Skeletal muscle cell (primary cell): ENCODE measurements at regions not wholly inside any gene's neighbourhood (a gene's known extent, or its start where the extent isn't known, plus 50 kb on each side); places are given as distances from the start of the nearest gene placed in this dataset.
"Not testable (repeated sequence)": the region's sequence is repeated elsewhere in the genome, so short reads cannot be mapped to it uniquely, and the experiment has no call there.

Experiments used
- DNase-seq: peaks from one replicate; pipeline ENCODE4 v3.0.0-alpha.2; 2010; ENCODE audit warnings: low read depth
- H3K4me3 ChIP-seq: 2 replicates; pipeline ENCODE4 v1.5.1; 2011; ENCODE audit warnings: low read depth, mild to moderate bottlenecking, control low read depth, low read length, moderate library complexity

DNA sequence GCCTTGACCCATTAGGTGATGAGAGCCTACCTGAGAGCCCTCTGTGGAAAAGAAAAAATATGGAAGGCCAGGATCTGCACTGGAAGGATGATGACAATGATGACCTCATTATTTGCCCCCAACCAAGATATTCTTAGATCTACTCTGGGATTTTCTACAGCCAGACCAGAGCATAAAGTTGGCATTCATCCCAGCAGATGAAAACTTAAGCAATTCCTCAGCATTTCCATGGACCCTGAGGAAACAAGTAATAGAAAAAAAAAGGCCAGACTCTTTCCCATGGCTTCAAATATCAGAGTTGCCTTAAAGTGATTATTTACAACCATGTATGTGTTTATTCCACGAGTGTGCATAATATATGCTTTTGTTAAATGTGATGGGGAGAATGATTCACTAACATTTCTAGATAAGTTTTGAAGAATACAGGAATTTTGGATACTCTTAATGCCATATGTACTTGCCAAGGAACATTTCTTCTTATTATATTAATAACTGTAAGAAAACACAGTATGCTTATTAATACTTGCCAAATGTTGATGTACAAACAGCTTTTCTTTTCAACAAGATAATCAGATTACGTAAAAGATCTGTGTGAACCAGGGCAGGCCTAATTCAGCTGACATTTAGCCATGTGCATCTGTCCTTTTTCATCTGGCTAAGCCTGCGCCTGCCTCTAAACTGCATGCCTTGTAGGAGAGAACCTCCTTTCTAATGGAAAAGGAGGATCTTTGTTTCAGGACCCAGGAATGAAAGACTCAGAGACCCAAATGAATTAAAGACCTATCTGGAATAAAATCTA is 94.8 kb downstream of the ARRDC3 start:
- peak; percentile 90 for DNase-seq
- H3K4me3 ChIP-seq = no peak overlapping the region

DNA sequence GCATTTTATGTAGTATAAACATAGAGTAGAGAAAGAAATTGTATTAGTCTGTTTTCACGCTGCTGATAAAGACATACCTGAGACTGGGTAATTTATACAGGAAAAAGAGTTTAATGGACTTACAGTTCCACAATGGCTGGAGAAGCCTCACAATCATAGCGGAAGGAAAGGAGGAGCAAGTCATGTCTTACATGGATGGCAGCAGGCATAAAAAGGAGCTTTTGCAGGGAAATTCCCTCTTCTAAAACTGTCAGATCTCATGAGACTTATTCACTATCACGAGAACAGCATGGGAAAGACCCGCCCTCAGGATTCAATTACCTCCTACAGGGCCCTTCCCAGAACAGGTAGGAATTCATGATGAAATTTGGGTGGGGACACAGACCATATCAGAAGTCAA is 98.1 kb downstream of the ARRDC3 start:
- not testable (repeated sequence) for DNase-seq, H3K4me3 ChIP-seq

DNA sequence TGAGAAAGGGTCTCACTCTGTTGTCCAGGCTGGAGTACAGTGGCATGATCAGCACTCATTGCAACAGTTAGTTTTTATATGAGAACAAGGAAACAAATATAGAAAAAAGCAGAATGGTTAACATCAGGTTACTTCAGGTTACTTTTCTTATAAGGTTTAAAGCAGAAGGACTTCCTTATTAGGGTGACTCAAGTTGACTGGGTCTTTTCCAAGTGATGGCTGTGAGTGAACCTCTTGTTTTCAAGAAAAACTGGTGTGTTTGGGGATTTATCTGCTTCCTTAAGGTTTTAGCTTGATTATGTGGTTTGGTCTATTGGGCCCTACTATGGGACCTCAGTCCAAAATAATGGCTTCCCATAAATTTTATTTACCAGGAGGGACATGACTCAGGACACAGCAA is 99.2 kb downstream of the ARRDC3 start:
- H3K4me3 ChIP-seq = no peak overlapping the region
- peak; percentile 89 for DNase-seq

DNA sequence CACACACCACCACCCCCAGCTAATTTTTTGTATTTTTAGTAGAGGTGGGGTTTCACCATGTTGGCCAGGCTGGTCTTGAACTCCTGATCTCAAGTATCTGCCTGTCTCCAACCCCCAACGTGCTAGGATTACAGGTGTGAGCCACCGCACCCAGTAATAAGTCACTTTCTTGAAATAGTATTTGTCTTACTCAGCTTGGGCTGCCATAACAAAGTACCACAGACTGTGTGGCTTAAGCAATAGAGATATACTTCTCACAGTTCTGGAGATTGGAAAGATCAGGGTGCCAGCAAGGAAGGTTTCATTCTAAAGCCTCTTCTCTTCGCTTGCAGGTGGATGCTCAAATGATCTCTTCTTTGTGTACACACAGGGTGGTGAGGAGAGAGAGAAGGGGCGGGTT is 99.8 kb downstream of the ARRDC3 start:
- DNase-seq = no peak
- H3K4me3 ChIP-seq = no peak overlapping the region

DNA sequence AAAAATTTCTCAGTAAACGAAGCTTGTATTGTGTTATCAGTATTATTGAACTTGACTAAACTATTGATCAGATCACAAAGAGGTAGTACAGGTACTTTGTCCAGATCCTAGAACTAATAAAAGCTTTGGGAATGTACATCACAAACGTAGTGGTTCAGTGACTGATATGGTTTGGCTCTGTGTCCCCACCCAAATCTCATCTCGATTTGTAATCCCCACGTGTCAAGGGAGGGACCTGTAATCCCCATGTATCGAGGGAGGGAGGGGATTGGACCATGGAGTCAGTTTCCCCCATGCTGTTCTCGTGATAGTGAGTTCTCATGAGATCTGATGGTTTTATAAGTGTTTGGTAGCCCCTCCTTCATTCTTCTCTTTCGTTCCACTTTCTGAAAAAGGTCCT is 100.9 kb downstream of the ARRDC3 start:
- DNase-seq = no peak
- no peak overlapping the region for H3K4me3 ChIP-seq

DNA sequence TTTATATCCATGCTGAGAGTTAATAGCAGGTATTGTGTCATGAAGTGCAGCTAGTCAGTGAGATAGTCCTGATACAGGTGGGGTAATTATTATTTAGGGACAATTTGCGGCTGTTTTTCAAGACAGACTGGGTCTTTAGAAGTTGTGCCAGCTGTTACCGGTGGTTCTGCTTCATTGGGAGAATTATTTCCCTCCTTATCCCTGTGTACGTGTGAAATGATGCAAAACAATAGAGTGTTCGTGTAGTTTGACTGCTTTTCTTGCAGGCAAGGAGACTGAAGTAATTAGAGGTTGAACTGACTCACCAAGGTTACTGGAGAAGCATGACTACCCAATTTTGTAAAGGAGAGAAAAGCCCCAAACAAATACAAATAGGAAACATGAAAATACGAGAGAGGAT is 101.7 kb downstream of the ARRDC3 start:
- H3K4me3 ChIP-seq = peak overlapping the region; percentile 3
- peak; percentile 83 for DNase-seq

DNA sequence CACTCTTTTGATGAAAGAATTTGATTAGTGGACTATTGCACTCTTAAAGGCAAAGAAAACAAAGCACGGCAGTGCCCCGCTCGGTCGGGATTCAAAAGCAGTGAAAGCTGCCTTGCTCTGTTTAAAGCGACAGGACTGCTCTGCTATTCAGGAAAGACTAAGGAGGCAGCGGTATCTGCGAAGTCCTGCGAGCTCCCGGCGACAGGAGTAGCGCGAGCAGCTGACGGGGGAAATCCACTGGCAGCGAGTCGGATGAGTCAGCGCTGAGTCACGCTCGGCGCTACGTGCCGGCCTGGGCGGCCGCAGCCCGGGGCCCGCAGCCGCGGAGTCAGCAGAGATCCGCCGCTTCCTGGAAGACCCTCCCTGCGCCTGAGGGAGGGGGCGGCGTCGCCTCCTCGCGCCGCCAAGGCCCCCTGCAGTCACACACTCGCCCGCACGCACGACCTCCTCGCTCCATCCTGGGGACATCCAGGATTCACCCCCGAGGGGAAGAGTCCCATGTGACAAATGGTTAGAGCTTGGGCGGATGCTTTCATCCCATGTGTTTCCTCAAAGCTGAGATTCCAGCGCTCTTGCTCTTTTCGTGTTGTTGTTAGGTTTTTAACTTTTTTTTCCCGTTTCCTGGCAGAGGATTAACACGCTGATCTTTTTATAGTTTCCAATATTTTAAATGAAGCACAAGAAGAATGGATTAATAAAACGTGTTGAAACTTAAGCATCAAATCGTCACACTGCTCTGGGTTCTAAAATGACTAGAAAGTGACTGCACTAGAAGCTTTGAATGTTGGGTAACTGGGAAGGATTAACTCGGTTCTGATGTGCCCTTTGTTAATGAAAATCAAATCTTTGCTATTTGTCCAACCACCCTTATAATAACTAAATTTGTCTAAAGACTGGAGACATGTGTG is 102.5 kb downstream of the ARRDC3 start:
- peak overlapping the region; percentile 42 for H3K4me3 ChIP-seq
- DNase-seq = peak; percentile 96

DNA sequence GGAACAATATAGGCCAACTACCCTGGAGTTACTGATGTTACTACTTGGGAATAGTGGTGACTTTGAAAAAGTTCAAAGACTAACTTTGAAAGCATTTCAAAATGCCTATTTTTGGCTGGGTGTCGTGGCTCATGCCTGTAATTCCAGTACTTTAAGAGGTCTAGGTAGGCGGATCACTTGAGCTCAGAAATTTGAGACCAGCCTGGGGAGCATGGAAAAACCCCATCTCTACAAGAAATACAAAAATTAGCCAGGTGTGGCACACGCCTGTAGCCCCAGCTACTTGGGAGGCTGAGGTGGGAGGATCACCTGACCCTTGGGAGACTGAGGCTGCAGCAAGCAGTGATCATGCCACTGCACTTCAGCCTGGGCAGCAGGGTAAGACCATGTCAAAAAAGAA is 105.3 kb downstream of the ARRDC3 start:
- H3K4me3 ChIP-seq = no peak overlapping the region
- DNase-seq = no peak

DNA sequence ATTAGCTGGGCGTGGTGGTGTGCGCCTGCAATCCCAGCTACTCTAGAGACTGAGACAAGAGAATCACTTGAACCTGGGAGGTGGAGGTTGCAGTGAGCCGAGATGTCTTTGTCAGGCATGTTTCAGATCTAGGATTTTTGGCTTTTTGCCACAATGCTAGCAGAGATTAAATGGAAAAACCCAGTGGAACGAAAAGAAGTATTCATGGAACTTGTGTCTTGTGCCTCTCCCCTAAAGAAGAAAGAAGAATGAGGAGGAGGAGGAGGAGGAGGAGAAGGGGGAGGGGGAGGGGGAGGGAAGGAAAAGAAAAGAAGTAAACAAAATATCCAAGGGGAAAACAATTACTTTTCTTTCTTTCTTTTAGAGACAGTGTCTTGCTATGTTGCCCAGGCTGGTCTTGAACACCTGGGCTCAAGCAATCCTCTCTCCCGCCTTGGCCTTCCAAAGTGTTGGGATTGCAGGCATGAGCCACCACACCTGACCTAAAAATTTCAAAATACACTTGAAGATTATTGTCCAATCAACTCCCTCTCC is 106.0 kb downstream of the ARRDC3 start:
- DNase-seq = no peak
- H3K4me3 ChIP-seq = no peak overlapping the region

DNA sequence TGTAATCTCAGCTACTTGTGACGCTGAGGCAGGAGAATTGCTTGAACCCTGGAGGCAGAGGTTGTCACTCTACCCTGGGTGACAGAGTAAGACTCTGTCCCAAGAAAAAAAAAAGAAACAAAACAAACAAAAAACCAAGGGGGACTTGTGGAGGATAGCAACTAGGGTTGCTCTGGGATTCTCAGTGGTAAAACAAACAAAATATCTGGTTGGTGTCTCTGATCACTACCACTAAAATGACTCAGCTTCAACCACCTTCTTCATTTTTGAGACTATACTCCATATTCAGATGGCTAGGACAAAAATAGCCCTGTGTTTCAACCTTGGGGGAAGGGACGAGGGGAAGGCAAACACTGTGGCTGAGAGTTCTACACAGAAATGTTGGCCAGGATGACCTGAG is 110.3 kb downstream of the ARRDC3 start:
- no peak for DNase-seq

DNA sequence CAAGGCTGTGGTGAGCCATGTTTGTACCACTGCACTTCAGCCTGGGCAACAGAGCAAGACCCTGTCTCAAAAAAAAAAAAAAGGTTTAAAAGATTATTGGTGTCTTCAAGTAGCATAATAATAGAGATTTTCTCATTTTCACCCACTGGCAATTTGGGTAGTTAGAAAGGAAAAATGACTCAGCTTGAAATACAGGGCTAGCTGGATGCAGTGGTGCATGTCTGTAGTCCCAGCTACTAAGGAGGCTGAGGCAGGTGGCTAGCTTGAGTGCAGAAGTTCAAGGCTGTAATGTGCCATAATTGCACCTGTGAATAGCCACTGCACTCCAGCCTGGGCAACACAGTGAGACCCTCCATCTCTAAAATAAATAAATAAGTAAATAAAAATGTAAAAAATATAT is 111.1 kb downstream of the ARRDC3 start:
- DNase-seq = no peak
- no peak overlapping the region for H3K4me3 ChIP-seq

More for the DNA sequence above, 110.3 kb downstream of the ARRDC3 start:
- H3K4me3 ChIP-seq = no peak overlapping the region

DNA sequence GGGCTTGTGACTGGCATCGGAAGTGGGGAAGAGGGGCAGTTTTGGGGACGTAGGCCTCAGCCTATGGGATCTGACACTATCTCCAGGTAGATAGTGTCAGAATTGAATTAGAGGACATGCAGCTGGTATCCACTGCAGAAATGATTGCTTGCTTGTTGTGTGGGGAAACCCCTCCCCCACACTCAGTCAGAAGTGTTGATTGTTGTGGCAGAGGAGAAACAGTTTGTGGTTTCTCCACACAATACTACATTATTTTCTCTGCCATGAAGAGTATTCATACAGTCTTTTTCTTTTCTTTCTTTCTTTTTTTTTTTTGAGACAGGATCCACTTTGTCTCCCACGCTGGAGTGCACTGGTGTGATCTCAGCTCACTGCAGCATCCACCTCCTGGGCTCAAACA is 113.9 kb downstream of the ARRDC3 start:
- DNase-seq = no peak

DNA sequence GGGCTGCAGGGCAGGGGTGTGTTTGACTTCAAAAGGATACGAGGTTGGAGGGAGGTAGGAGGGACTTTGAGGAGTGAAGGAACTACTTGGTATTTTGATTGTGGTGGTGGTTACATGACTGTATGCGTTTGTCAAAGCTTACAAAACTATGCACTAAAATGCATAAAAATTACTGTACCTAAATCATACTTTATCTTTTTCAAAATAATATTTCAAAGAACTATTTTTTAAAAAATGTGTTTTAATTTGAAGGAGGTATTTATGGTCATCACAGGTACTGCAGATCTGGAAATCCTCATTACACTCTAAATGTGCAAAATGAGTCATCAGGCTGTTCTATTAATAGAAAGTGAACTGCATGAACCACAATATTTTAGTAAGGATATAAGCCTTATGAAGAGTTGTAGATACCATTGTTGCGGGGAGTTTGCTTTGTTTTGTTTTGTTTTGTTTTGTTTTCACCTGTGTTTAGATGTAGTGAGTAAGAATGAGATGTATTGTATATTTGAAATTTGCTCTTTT is 116.9 kb downstream of the ARRDC3 start:
- H3K4me3 ChIP-seq = no peak overlapping the region
- no peak for DNase-seq

More for the DNA sequence above, 113.9 kb downstream of the ARRDC3 start:
- H3K4me3 ChIP-seq = no peak overlapping the region

DNA sequence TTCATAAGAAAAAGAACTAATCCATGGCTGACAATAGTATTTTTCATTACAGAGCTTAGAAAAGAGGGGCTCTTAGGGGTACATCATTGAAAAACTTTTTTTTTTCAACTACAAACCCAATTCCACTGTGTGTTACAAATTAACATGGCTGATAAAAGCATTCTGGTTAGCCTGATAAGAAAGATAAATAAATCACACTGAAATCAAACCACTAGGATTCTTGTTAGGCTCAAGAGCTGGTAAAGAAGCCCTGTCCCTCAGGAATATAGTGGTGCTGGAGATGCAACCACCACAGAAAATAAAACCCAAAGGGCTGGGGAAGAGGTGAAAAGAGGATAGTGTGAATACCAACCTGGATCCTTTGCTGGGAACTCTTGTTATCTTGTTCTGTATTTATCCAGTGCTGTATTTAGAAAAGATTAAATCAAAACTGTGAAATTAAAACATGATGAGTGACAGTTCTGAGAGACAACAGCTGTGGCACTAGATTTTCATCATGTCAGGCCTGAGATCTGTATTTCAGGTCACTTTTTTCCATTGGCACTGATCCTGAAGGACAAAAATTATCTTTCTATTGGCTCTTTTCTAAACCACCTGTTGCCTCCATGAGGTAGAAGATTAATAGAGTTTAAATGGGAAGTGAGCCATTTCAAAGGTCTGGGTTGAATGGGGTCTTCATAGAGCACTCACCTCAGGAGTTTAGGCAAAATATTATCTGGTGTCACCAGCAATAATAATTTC is 118.6 kb downstream of the ARRDC3 start:
- no peak for DNase-seq

DNA sequence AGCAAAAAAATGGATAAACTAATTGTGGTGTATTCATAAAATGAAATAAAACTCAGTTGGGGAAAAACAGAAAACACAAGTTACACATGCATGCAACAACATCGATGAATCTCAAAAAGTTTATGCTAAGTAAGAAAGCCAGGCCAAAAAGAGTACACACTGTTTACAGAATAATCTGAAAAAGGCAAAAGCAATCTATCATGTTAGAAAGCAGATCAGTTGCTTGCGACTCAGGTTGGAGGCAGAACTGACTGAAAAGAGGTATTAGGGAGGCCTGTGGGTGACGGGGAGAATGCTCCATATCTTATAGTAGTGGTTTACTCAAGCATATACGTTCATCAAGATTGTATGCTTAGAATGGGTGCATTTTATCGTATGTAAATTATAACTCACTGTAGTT is 119.2 kb downstream of the ARRDC3 start:
- no peak for DNase-seq
- H3K4me3 ChIP-seq = no peak overlapping the region

More for the DNA sequence above, 118.6 kb downstream of the ARRDC3 start:
- no peak overlapping the region for H3K4me3 ChIP-seq

DNA sequence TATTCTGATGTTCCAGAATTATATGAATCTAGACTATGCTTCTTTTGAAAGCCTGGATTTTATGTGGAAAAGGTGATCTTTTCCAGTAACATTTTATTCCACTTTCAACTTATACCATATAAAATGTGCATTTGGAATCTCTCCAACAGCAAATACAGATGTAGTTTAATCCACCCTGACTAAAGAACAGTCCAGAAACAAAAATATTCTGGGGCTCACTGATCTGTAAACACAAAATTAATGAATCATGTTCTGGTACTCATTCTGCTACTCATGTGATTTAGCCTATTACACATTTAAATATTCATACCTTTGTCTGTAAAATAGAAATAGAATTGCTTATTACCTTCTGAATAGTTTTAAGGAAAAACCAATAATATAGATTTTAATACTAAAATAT is 125.8 kb downstream of the ARRDC3 start:
- no peak for DNase-seq
- no peak overlapping the region for H3K4me3 ChIP-seq

DNA sequence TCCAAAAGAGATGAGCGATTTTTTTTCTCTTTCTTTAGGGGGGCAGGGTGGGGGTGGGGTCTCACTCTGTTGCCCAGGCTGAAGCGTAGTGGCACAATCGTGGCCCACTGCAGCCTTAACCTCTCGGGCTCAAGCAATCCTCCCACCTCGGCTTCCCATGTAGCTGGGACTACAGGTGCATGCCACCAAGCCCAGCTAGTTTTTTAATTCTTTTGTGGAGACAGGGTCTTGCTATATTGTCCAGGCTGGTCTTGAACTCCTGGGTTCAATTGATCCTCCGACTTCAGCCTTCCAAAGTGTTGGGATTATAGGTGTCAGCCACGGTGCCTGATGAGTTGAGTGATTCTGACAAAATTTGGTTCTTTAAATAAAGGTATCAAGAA is 127.0 kb downstream of the ARRDC3 start:
- no peak for DNase-seq
- no peak overlapping the region for H3K4me3 ChIP-seq

DNA sequence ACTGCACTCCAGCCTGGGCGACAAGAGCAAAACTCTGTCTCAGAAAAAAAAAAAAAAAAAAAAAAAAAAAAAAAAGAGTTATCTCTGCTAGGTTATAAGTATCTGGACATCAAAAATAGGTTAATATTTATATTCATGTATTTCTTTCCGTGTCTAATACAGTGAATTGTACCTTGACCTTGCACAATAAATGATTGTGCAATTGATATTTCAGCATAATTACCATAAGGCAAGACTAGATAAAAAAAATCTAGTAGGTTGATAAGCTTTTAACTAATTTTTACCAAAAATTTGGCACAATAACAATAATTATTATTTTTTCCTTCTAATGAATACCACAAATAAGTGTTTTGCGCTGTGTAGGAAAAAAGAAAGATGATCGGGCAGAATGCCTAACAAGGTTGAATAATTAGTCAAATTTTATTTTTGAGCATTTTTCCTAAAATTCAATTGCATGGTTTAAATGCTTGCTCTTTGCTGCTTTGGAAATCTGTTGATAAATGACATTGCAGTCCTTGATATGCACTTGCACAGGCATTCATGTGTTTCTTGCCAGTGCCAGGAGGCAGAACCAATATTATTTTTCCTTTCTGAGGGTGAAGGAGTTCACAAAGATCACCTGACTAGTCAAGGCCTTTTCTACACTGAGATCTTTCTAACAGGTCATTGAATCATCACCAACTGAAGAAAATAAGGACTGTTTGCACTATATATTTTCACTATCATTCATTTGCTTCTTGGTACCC is 127.5 kb downstream of the ARRDC3 start:
- DNase-seq = no peak
- H3K4me3 ChIP-seq = no peak overlapping the region

DNA sequence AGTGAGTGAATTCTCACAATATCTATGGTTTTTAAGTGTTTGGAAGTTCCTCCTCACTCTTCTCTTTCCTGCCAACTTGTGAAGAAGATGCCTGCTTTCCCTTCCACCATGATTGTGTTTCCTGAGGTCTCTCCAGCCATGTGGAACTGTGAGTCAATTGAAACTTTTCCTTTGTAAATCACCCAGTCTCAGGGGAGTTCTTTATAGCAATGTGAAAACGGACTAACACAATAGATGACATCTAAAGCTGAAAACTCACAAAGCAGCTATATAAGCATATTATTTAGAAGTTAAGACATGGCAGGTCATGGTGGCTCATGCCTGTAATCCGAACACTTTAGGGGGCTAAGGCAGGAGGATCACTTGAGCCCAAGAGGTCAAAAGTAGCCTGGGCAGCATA is 130.2 kb downstream of the ARRDC3 start:
- H3K4me3 ChIP-seq = no peak overlapping the region
- DNase-seq = no peak
